ENCODE measurements at regions not wholly inside any gene's neighbourhood (a gene's known extent, or its start where the extent isn't known, plus 50 kb on each side); places are given as distances from the start of the nearest gene placed in this dataset.

GRCh38 chr3:94179059-94179458 lies 116.2 kb downstream of the NSUN3 start:
- TF ChIP-seq FOXP2 (optimal IDR thresholded peaks at IDR 0.05; ENCODE audit: control extremely low read depth, extremely low read length, insufficient read depth) (no peak), POLR2AphosphoS5 (IDR thresholded peaks at IDR 0.05; ENCODE audit: borderline replicate concordance, low read depth, low read length) (peak; percentile 40; the same call in 1 of the 2 replicates)
- Histone ChIP-seq H3K9me3 (ENCODE audit: low read depth, low read length) (no peaks in the 10 kb centered on the region), H3K9ac (ENCODE audit: insufficient read length) (no peak overlapping the region), H3K4me3 (no peak overlapping the region), H3K27ac (no peak overlapping the region), H3K36me3 (ENCODE audit: insufficient read depth, low read length) (no peaks in the 10 kb centered on the region)
- DNase-seq (ENCODE audit: low read depth, low spot score): peak; percentile 34

- no peak overlapping the region for H3K9ac ChIP-seq (ENCODE audit: insufficient read length)
- DNase-seq (ENCODE audit: low read depth, low spot score): no peak
- no peak overlapping the region for H3K4me3 ChIP-seq
- H3K27ac ChIP-seq: no peak overlapping the region
- H3K9me3 ChIP-seq (ENCODE audit: low read depth, low read length): no peaks in the 10 kb centered on the region
- TF ChIP-seq FOXP2 (optimal IDR thresholded peaks at IDR 0.05; ENCODE audit: control extremely low read depth, extremely low read length, insufficient read depth): no peak
- TF ChIP-seq EZH2 (IDR thresholded peaks at IDR 0.05): no peak
- TF ChIP-seq POLR2AphosphoS5 (IDR thresholded peaks at IDR 0.05; ENCODE audit: borderline replicate concordance, low read depth, low read length): no peak
- no peaks in the 10 kb centered on the region for H3K36me3 ChIP-seq (ENCODE audit: insufficient read depth, low read length)
Measured at GRCh38 chr3:94183551-94183950, 120.7 kb downstream of the NSUN3 start.

GRCh38 chr3:94184781-94185180 lies 121.9 kb downstream of the NSUN3 start:
- Histone ChIP-seq H3K4me3 (no peak overlapping the region), H3K9me3 (ENCODE audit: low read depth, low read length) (no peaks in the 10 kb centered on the region), H3K27ac (no peak overlapping the region), H3K9ac (ENCODE audit: insufficient read length) (no peak overlapping the region), H3K36me3 (ENCODE audit: insufficient read depth, low read length) (no peaks in the 10 kb centered on the region)
- DNase-seq (ENCODE audit: low read depth, low spot score): no peak
- TF ChIP-seq POLR2AphosphoS5 (IDR thresholded peaks at IDR 0.05; ENCODE audit: borderline replicate concordance, low read depth, low read length) (no peak), EZH2 (IDR thresholded peaks at IDR 0.05) (no peak), FOXP2 (optimal IDR thresholded peaks at IDR 0.05; ENCODE audit: control extremely low read depth, extremely low read length, insufficient read depth) (no peak)

- Histone ChIP-seq H3K36me3 (ENCODE audit: insufficient read depth, low read length) (no peaks in the 10 kb centered on the region), H3K9ac (ENCODE audit: insufficient read length) (no peak overlapping the region), H3K27ac (no peak overlapping the region), H3K4me3 (no peak overlapping the region), H3K9me3 (ENCODE audit: low read depth, low read length) (no peaks in the 10 kb centered on the region)
- DNase-seq (ENCODE audit: low read depth, low spot score): no peak
- TF ChIP-seq EZH2 (IDR thresholded peaks at IDR 0.05) (no peak), FOXP2 (optimal IDR thresholded peaks at IDR 0.05; ENCODE audit: control extremely low read depth, extremely low read length, insufficient read depth) (no peak), POLR2AphosphoS5 (IDR thresholded peaks at IDR 0.05; ENCODE audit: borderline replicate concordance, low read depth, low read length) (no peak)
Measured at GRCh38 chr3:94185753-94186152, 122.9 kb downstream of the NSUN3 start.

- H3K36me3 ChIP-seq (ENCODE audit: insufficient read depth, low read length): no peaks in the 10 kb centered on the region
- H3K9ac ChIP-seq (ENCODE audit: insufficient read length): no peak overlapping the region
- no peaks in the 10 kb centered on the region for H3K9me3 ChIP-seq (ENCODE audit: low read depth, low read length)
- no peak for DNase-seq (ENCODE audit: low read depth, low spot score)
- TF ChIP-seq EZH2 (IDR thresholded peaks at IDR 0.05) (no peak), FOXP2 (optimal IDR thresholded peaks at IDR 0.05; ENCODE audit: control extremely low read depth, extremely low read length, insufficient read depth) (no peak), POLR2AphosphoS5 (IDR thresholded peaks at IDR 0.05; ENCODE audit: borderline replicate concordance, low read depth, low read length) (no peak)
- H3K27ac ChIP-seq: no peak overlapping the region
- no peak overlapping the region for H3K4me3 ChIP-seq
Measured at GRCh38 chr3:94187697-94188096, 124.8 kb downstream of the NSUN3 start.

- no peak for DNase-seq (ENCODE audit: low read depth, low spot score)
- Histone ChIP-seq H3K9me3 (ENCODE audit: low read depth, low read length) (no peaks in the 10 kb centered on the region), H3K9ac (ENCODE audit: insufficient read length) (no peak overlapping the region), H3K4me3 (no peak overlapping the region), H3K27ac (no peak overlapping the region), H3K36me3 (ENCODE audit: insufficient read depth, low read length) (no peaks in the 10 kb centered on the region)
- TF ChIP-seq EZH2 (IDR thresholded peaks at IDR 0.05) (no peak), POLR2AphosphoS5 (IDR thresholded peaks at IDR 0.05; ENCODE audit: borderline replicate concordance, low read depth, low read length) (no peak), FOXP2 (optimal IDR thresholded peaks at IDR 0.05; ENCODE audit: control extremely low read depth, extremely low read length, insufficient read depth) (no peak)
Measured at GRCh38 chr3:94195381-94195780, 132.5 kb downstream of the NSUN3 start.

- Histone ChIP-seq H3K9ac (ENCODE audit: insufficient read length) (no peak overlapping the region), H3K9me3 (ENCODE audit: low read depth, low read length) (no peaks in the 10 kb centered on the region), H3K36me3 (ENCODE audit: insufficient read depth, low read length) (no peaks in the 10 kb centered on the region), H3K4me3 (no peak overlapping the region), H3K27ac (no peak overlapping the region)
- DNase-seq (ENCODE audit: low read depth, low spot score): no peak
- no peak for TF ChIP-seq POLR2AphosphoS5 (IDR thresholded peaks at IDR 0.05; ENCODE audit: borderline replicate concordance, low read depth, low read length)
- no peak for TF ChIP-seq EZH2 (IDR thresholded peaks at IDR 0.05)
- no peak for TF ChIP-seq FOXP2 (optimal IDR thresholded peaks at IDR 0.05; ENCODE audit: control extremely low read depth, extremely low read length, insufficient read depth)
Measured at GRCh38 chr3:94206291-94206690, 143.4 kb downstream of the NSUN3 start.

GRCh38 chr3:94210256-94210655 lies 147.4 kb downstream of the NSUN3 start:
- H3K4me3 ChIP-seq: no peak overlapping the region
- TF ChIP-seq EZH2 (IDR thresholded peaks at IDR 0.05) (no peak), FOXP2 (optimal IDR thresholded peaks at IDR 0.05; ENCODE audit: control extremely low read depth, extremely low read length, insufficient read depth) (no peak), POLR2AphosphoS5 (IDR thresholded peaks at IDR 0.05; ENCODE audit: borderline replicate concordance, low read depth, low read length) (no peak)

GRCh38 chr3:94217406-94217805 lies 154.5 kb downstream of the NSUN3 start:
- Histone ChIP-seq H3K27ac (no peak overlapping the region), H3K4me3 (no peak overlapping the region), H3K9me3 (ENCODE audit: low read depth, low read length) (no peaks in the 10 kb centered on the region), H3K36me3 (ENCODE audit: insufficient read depth, low read length) (no peaks in the 10 kb centered on the region), H3K9ac (ENCODE audit: insufficient read length) (no peak overlapping the region)
- TF ChIP-seq EZH2 (IDR thresholded peaks at IDR 0.05): no peak
- TF ChIP-seq POLR2AphosphoS5 (IDR thresholded peaks at IDR 0.05; ENCODE audit: borderline replicate concordance, low read depth, low read length): no peak
- TF ChIP-seq FOXP2 (optimal IDR thresholded peaks at IDR 0.05; ENCODE audit: control extremely low read depth, extremely low read length, insufficient read depth): no peak
- no peak for DNase-seq (ENCODE audit: low read depth, low spot score)

More at GRCh38 chr3:94210256-94210655, 147.4 kb downstream of the NSUN3 start:
- no peaks in the 10 kb centered on the region for H3K36me3 ChIP-seq (ENCODE audit: insufficient read depth, low read length)
- H3K9ac ChIP-seq (ENCODE audit: insufficient read length): no peak overlapping the region
- no peaks in the 10 kb centered on the region for H3K9me3 ChIP-seq (ENCODE audit: low read depth, low read length)
- no peak overlapping the region for H3K27ac ChIP-seq
- no peak for DNase-seq (ENCODE audit: low read depth, low spot score)

Data from SK-N-MC (cell line).